Neutrophil (primary cell): ENCODE measurements at regions not wholly inside any gene's neighbourhood (a gene's known extent, or its start where the extent isn't known, plus 50 kb on each side); places are given as distances from the start of the nearest gene placed in this dataset.

Experiments used
- H3K27ac ChIP-seq: fragments of 200-600 bp; sonication (generic); 2 replicates; pipeline ENCODE4 v1.5.1; 2016; ENCODE audit warnings: mild to moderate bottlenecking, moderate library complexity
- H3K27me3 ChIP-seq: fragments of 200-600 bp; sonication (generic); 2 replicates; pipeline ENCODE4 v1.6.0; 2016; ENCODE audit warnings: mild to moderate bottlenecking
- H3K36me3 ChIP-seq: fragments of 200-600 bp; sonication (generic); 2 replicates; pipeline ENCODE4 v1.5.1; 2017
- H3K4me1 ChIP-seq, 2 experiments: fragments of 200-600 bp in 1 of 2; sonication (generic) in 1 of 2; 1 replicate in 1 of 2; 2 replicates in 1 of 2; pipeline versions ENCODE4 v1.5.1 to v1.6.1; 2013 to 2016; ENCODE audit warnings: low read depth in 1 of 2, low read length in 1 of 2, mild to moderate bottlenecking in 1 of 2, moderate library complexity in 1 of 2; ENCODE audit not compliant: control insufficient read depth in 1 of 2, insufficient read depth in 1 of 2
- H3K4me3 ChIP-seq, 2 experiments: fragments of 200-600 bp in 1 of 2; sonication (generic) in 1 of 2; 1 replicate in 1 of 2; 2 replicates in 1 of 2; pipeline ENCODE4 v1.5.1; 2013 to 2016; ENCODE audit warnings: low read depth in 1 of 2, low read length in 1 of 2, mild to moderate bottlenecking in 1 of 2, moderate library complexity in 1 of 2
- H3K9me3 ChIP-seq: fragments of 200-600 bp; sonication (generic); 2 replicates; pipeline ENCODE4 v1.5.1; 2016
- TF ChIP-seq, protein P1 (sequence below): fragments of 200-600 bp; sonication (generic); IDR thresholded peaks from 2 replicates; pipeline ENCODE4 v1.5.1; 2016; ENCODE audit warnings: antibody characterized with exemption

DNA sequence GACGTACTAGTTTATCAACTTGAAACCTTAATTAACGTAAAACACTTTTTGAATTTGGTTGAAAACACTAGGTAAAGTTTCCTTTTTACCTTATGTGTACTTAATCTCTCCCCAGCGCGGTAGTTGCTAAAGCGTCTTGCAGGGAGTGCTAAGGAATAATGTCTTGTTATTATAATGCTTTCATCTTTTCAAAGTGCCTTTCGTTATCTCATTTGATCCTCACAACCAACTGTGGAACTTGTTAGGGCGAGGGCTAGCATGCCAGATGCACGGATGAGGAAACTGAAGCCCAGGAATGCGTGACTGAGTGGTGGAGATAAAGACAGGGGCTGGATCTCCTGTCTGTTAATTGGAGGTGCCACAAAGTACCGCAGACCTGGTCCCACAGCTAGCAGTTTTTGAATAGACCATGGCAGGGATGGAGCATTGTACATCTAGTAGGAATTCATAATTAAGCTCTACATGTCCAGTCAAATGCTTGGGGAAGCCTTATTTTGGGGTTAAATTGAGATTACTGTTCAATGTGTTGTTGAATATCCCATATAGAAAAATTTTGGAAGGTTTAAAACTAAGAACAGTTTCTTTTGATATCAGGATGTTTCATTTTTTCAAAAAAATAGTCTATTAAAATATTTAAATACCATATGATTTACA lies 234.3 kb downstream of the SH2D4B start:
- H3K9me3 ChIP-seq = no peaks in the 10 kb centered on the region
- H3K27ac ChIP-seq = no peak overlapping the region
- no peaks in the 10 kb centered on the region for H3K27me3 ChIP-seq
- H3K4me1 ChIP-seq = no peaks in the 10 kb centered on the region
- no peak overlapping the region for H3K4me3 ChIP-seq
- TF ChIP-seq, protein P1, sequence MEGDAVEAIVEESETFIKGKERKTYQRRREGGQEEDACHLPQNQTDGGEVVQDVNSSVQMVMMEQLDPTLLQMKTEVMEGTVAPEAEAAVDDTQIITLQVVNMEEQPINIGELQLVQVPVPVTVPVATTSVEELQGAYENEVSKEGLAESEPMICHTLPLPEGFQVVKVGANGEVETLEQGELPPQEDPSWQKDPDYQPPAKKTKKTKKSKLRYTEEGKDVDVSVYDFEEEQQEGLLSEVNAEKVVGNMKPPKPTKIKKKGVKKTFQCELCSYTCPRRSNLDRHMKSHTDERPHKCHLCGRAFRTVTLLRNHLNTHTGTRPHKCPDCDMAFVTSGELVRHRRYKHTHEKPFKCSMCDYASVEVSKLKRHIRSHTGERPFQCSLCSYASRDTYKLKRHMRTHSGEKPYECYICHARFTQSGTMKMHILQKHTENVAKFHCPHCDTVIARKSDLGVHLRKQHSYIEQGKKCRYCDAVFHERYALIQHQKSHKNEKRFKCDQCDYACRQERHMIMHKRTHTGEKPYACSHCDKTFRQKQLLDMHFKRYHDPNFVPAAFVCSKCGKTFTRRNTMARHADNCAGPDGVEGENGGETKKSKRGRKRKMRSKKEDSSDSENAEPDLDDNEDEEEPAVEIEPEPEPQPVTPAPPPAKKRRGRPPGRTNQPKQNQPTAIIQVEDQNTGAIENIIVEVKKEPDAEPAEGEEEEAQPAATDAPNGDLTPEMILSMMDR = no peak
- no peaks in the 10 kb centered on the region for H3K36me3 ChIP-seq

GRCh38 chr10:80772596-80772995 lies 234.9 kb downstream of the SH2D4B start:
- H3K9me3 ChIP-seq = no peaks in the 10 kb centered on the region
- no peaks in the 10 kb centered on the region for H3K36me3 ChIP-seq
- TF ChIP-seq, protein P1 = no peak
- no peak overlapping the region for H3K4me3 ChIP-seq
- H3K27me3 ChIP-seq = no peaks in the 10 kb centered on the region
- no peak overlapping the region for H3K27ac ChIP-seq
- H3K4me1 ChIP-seq = no peaks in the 10 kb centered on the region

DNA sequence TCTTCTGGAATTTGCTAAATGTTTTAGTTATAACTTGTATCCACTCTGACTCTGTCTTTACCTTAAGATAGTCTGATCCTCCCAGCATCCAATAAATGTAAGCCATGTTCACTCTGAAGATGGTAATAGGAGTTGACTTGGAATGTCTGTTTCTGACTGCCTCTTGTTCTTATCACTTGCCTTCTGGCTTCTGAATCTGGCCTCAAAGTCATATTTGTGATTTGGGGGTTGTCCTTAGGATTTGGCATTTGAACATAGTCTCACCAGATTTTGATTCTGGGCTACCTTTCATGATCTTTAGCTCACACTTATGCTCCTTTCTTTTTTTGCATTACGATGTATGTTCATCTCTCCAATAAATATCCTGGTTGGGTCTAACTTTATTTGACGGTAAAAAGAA lies 247.0 kb downstream of the SH2D4B start:
- H3K27ac ChIP-seq = no peak overlapping the region
- no peak overlapping the region for H3K4me3 ChIP-seq
- H3K9me3 ChIP-seq = no peaks in the 10 kb centered on the region
- no peaks in the 10 kb centered on the region for H3K4me1 ChIP-seq
- H3K27me3 ChIP-seq = no peaks in the 10 kb centered on the region
- H3K36me3 ChIP-seq = no peaks in the 10 kb centered on the region
- TF ChIP-seq, protein P1 = no peak

- no peaks in the 10 kb centered on the region for H3K9me3 ChIP-seq
- no peak overlapping the region for H3K27ac ChIP-seq
- no peaks in the 10 kb centered on the region for H3K36me3 ChIP-seq
- H3K4me3 ChIP-seq = no peak overlapping the region
- no peaks in the 10 kb centered on the region for H3K4me1 ChIP-seq
- TF ChIP-seq, protein P1 = no peak
- no peaks in the 10 kb centered on the region for H3K27me3 ChIP-seq
Observed at GRCh38 chr10:80786322-80786721, 248.6 kb downstream of the SH2D4B start.

- no peak overlapping the region for H3K27ac ChIP-seq
- H3K4me3 ChIP-seq = no peak overlapping the region
- TF ChIP-seq, protein P1 = no peak
- H3K27me3 ChIP-seq = no peaks in the 10 kb centered on the region
- no peaks in the 10 kb centered on the region for H3K36me3 ChIP-seq
- H3K4me1 ChIP-seq = no peaks in the 10 kb centered on the region
- no peaks in the 10 kb centered on the region for H3K9me3 ChIP-seq
Observed at GRCh38 chr10:80787952-80788351, 250.2 kb downstream of the SH2D4B start.
